ENCODE measurements at regions not wholly inside any gene's neighbourhood (a gene's known extent, or its start where the extent isn't known, plus 50 kb on each side); places are given as distances from the start of the nearest gene placed in this dataset.

- TF ChIP-seq POLR2A (IDR thresholded peaks at IDR 0.05; ENCODE audit: low read depth, low read length) (no peak), TAF1 (IDR thresholded peaks at IDR 0.05; ENCODE audit: borderline replicate concordance, low read depth, low read length) (no peak), POLR2AphosphoS5 (IDR thresholded peaks at IDR 0.05; ENCODE audit: low read depth, low read length) (no peak)
- DNase-seq (ENCODE audit: insufficient read length) (no peak), FAIRE-seq (no peak)
Measured at GRCh38 chr7:81822811-81823210, 53.0 kb upstream of the HGF start.

DNA sequence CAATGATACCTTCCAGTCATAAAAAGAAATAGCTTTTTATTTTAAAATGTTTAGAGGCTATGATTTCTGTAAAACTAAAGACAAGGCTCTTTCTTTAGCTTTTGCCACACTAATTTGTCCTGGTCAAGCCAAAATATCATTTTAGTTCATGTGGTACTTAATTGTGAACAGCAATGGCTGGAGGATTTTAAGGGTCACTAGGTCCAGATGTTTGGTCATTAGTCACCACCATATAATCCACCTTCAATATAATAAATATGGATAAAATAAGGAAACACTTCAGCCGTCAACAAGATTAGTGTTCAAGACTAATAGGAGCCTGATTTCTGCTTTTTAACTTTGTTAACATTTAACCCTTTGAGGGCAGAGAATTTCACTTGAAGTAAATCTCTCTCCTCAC lies 50.0 kb upstream of the HGF start:
- FAIRE-seq (no peak), DNase-seq (ENCODE audit: insufficient read length) (no peak)
- TF ChIP-seq POLR2A (IDR thresholded peaks at IDR 0.05; ENCODE audit: low read depth, low read length) (no peak), TAF1 (IDR thresholded peaks at IDR 0.05; ENCODE audit: borderline replicate concordance, low read depth, low read length) (no peak), POLR2AphosphoS5 (IDR thresholded peaks at IDR 0.05; ENCODE audit: low read depth, low read length) (no peak)
